ENCODE measurements at regions not wholly inside any gene's neighbourhood (a gene's known extent, or its start where the extent isn't known, plus 50 kb on each side); places are given as distances from the start of the nearest gene placed in this dataset.

- intact Hi-C loops (cut with micrococcal nuclease) (no loop called here), in situ Hi-C loops (cut with MboI; ENCODE audit: low sequenced_read_pairs) (no loop called here), dilution Hi-C loops (cut with HindIII; ENCODE audit: low sequenced_read_pairs, unreplicated experiment) (no loop called here)
- H3K4me2 ChIP-seq (ENCODE audit: low read depth, low read length), result no peak overlapping the region
- H2AK5ac ChIP-seq (ENCODE audit: low read depth, low read length), result no peak overlapping the region
- no peak for TF ChIP-seq RFX5 (IDR thresholded peaks at IDR 0.05; ENCODE audit: low read depth, low read length)
- TF ChIP-seq FOS (IDR thresholded peaks at IDR 0.05; ENCODE audit: low read depth, low read length), result no peak
- TF ChIP-seq, protein P1, sequence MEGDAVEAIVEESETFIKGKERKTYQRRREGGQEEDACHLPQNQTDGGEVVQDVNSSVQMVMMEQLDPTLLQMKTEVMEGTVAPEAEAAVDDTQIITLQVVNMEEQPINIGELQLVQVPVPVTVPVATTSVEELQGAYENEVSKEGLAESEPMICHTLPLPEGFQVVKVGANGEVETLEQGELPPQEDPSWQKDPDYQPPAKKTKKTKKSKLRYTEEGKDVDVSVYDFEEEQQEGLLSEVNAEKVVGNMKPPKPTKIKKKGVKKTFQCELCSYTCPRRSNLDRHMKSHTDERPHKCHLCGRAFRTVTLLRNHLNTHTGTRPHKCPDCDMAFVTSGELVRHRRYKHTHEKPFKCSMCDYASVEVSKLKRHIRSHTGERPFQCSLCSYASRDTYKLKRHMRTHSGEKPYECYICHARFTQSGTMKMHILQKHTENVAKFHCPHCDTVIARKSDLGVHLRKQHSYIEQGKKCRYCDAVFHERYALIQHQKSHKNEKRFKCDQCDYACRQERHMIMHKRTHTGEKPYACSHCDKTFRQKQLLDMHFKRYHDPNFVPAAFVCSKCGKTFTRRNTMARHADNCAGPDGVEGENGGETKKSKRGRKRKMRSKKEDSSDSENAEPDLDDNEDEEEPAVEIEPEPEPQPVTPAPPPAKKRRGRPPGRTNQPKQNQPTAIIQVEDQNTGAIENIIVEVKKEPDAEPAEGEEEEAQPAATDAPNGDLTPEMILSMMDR (conservative IDR thresholded peaks at IDR 0.05; ENCODE audit: low read depth, low read length), result no peak
- TF ChIP-seq NFE2L2 (IDR thresholded peaks at IDR 0.05; ENCODE audit: low read depth, low read length), result no peak
- no peak overlapping the region for H2BK20ac ChIP-seq (ENCODE audit: low read depth, low read length)
- WGBS, 2 experiments (ENCODE audit: extremely low coverage in 2 of 2, insufficient read length in 1 of 2), result no CpG with 5 or more reads among the region's 6 CpGs
- no peaks in the 10 kb centered on the region for H3K79me1 ChIP-seq (ENCODE audit: low read depth in 1 of 2, low read length in 2 of 2)
- H3K9me3 ChIP-seq (ENCODE audit: control insufficient read depth, insufficient read depth, low read length), result no peaks in the 10 kb centered on the region
- H3K4ac ChIP-seq (ENCODE audit: low read depth, low read length), result no peak overlapping the region
- ATAC-seq (ENCODE audit: low read depth) (no peak), DNase-seq (no peak)
- H3K4me1 ChIP-seq (ENCODE audit: control insufficient read depth, insufficient read depth, low read length), result peaks cover 3% of the 10 kb centered on the region; the same call in 1 of the 2 replicates
- ChIA-PET POLR2A (ENCODE audit: unreplicated experiment) (no interaction called here), CTCF (interaction anchor here (1.1 kb wide), 1 partner anchor 9 kb away, joined by 3 read pairs; no protein-coding TSS in a partner anchor)
- no peak overlapping the region for H2AK9ac ChIP-seq (replicated peaks; ENCODE audit: low read depth, low read length, poor library complexity)
- no peak overlapping the region for H3K4me3 ChIP-seq (ENCODE audit: insufficient read depth, low read depth, low read length)
- H2AFZ ChIP-seq (replicated peaks; ENCODE audit: low read length, poor library complexity), result peak overlapping the region; percentile 13
- no peak overlapping the region for H2BK15ac ChIP-seq (ENCODE audit: low read depth, low read length)
- no peak overlapping the region for H3K9ac ChIP-seq (ENCODE audit: low read depth, low read length)
- H3K23ac ChIP-seq (ENCODE audit: low read depth, low read length), result no peak overlapping the region
- no peak overlapping the region for H4K8ac ChIP-seq (ENCODE audit: low read depth in 2 of 2, low read length in 2 of 2)
- no peak overlapping the region for H3K18ac ChIP-seq (ENCODE audit: low read depth, low read length)
- no peaks in the 10 kb centered on the region for H3K27me3 ChIP-seq (ENCODE audit: control insufficient read depth, insufficient read depth, low read length)
- H3K9me1 ChIP-seq (ENCODE audit: insufficient read depth, low read length), result no peaks in the 10 kb centered on the region
- H2BK5ac ChIP-seq (ENCODE audit: low read depth, low read length, poor library complexity, severe bottlenecking), result no peak overlapping the region
- H4K20me1 ChIP-seq (ENCODE audit: insufficient read depth, low read length), result no peaks in the 10 kb centered on the region
- no TSS peak for BruUV-seq (replicated peaks)
- H3K14ac ChIP-seq (replicated peaks; ENCODE audit: low read depth, low read length), result no peak overlapping the region
- no peak overlapping the region for H4K91ac ChIP-seq (ENCODE audit: insufficient read depth, low read depth, low read length)
- no peak overlapping the region for H2BK120ac ChIP-seq (ENCODE audit: low read depth, low read length)
- H3K36me3 ChIP-seq (ENCODE audit: control insufficient read depth, insufficient read depth, low read length), result no peaks in the 10 kb centered on the region
- H3K27ac ChIP-seq (ENCODE audit: insufficient read depth, low read length), result no peak overlapping the region
- H3K56ac ChIP-seq (ENCODE audit: extremely low read depth, insufficient read depth, low read length), result no peak overlapping the region
- no peak overlapping the region for H4K5ac ChIP-seq (ENCODE audit: low read depth, low read length)
These were observed 55.1 kb upstream of the DMRT1 start for GRCh38 chr9:786405-786804.

All from IMR-90 (cell line).